Astrocyte (in vitro differentiated cells and primary cell): ENCODE measurements at regions not wholly inside any gene's neighbourhood (a gene's known extent, or its start where the extent isn't known, plus 50 kb on each side); places are given as distances from the start of the nearest gene placed in this dataset.

ENCODE experiments used
- DNase-seq: peaks from one replicate; pipeline ENCODE4 v3.0.0-alpha.2; 2010; ENCODE audit warnings: low read depth
- FAIRE-seq: peaks from 2 replicates; lab custom pipeline; 2011; peaks lifted over from hg19 to GRCh38; lab: Jason Lieb, UNC
- H2AFZ ChIP-seq: 2 replicates; pipeline ENCODE4 v1.6.0; 2012; ENCODE audit warnings: low read depth, low read length, inconsistent platforms
- H3K27ac ChIP-seq: 2 replicates; pipeline ENCODE4 v1.5.1; 2011; ENCODE audit warnings: low read depth, low read length, inconsistent platforms
- H3K27me3 ChIP-seq: 2 replicates; pipeline ENCODE4 v1.6.0; 2011; ENCODE audit warnings: low read length, inconsistent platforms; ENCODE audit not compliant: insufficient read depth
- H3K36me3 ChIP-seq: 2 replicates; pipeline ENCODE4 v1.5.1; 2011; ENCODE audit warnings: low read length, inconsistent platforms; ENCODE audit not compliant: insufficient read depth
- H3K4me1 ChIP-seq: 2 replicates; pipeline ENCODE4 v1.5.1; 2011; ENCODE audit warnings: low read length, inconsistent platforms; ENCODE audit not compliant: insufficient read depth
- H3K4me2 ChIP-seq: 2 replicates; pipeline ENCODE4 v1.6.0; 2012; ENCODE audit warnings: low read length, inconsistent platforms
- H3K4me3 ChIP-seq: 2 replicates; pipeline ENCODE4 v1.5.1; 2011; ENCODE audit warnings: low read depth, mild to moderate bottlenecking, low read length, inconsistent platforms; ENCODE audit not compliant: insufficient read depth
- H3K79me2 ChIP-seq: 2 replicates; pipeline ENCODE4 v1.6.0; 2012; ENCODE audit warnings: mild to moderate bottlenecking, low read length, inconsistent platforms; ENCODE audit not compliant: insufficient read depth
- H3K9ac ChIP-seq: 2 replicates; pipeline ENCODE4 v1.6.0; 2012; ENCODE audit warnings: mild to moderate bottlenecking, low read length, inconsistent platforms
- H3K9me3 ChIP-seq: 2 replicates; pipeline ENCODE4 v1.5.1; 2012; ENCODE audit warnings: low read depth, mild to moderate bottlenecking, low read length, inconsistent platforms; ENCODE audit not compliant: insufficient read depth
- H4K20me1 ChIP-seq: 2 replicates; pipeline ENCODE4 v1.6.0; 2012; ENCODE audit warnings: low read length, inconsistent platforms; ENCODE audit not compliant: insufficient read depth
- H3K27ac Mint-ChIP-seq: one replicate; pipeline ENCODE4 v1.8.0; 2021; ENCODE audit warnings: mild to moderate bottlenecking, mixed read lengths; ENCODE audit not compliant: unreplicated experiment
- H3K27me3 Mint-ChIP-seq: one replicate; pipeline ENCODE4 v1.8.0; 2021; ENCODE audit warnings: low read depth, mixed read lengths; ENCODE audit not compliant: unreplicated experiment
- H3K36me3 Mint-ChIP-seq: one replicate; pipeline ENCODE4 v1.8.0; 2021; ENCODE audit warnings: low read depth, mixed read lengths; ENCODE audit not compliant: unreplicated experiment
- H3K4me1 Mint-ChIP-seq: one replicate; pipeline ENCODE4 v1.8.0; 2021; ENCODE audit warnings: low read depth, mixed read lengths; ENCODE audit not compliant: unreplicated experiment
- H3K4me3 Mint-ChIP-seq: one replicate; pipeline ENCODE4 v1.8.0; 2021; ENCODE audit warnings: mild to moderate bottlenecking, moderate library complexity, mixed read lengths; ENCODE audit not compliant: unreplicated experiment
- H3K9me3 Mint-ChIP-seq: one replicate; pipeline ENCODE4 v1.8.0; 2021; ENCODE audit warnings: mild to moderate bottlenecking, mixed read lengths; ENCODE audit not compliant: unreplicated experiment
- CTCF ChIP-seq: IDR thresholded peaks from 2 replicates; pipeline ENCODE4 v1.5.1; 2011; ENCODE audit warnings: low read depth, mild to moderate bottlenecking, inconsistent platforms, low read length, moderate library complexity; ENCODE audit not compliant: insufficient read depth
- EZH2 ChIP-seq: IDR thresholded peaks from 2 replicates; pipeline ENCODE4 v1.6.1; 2012; ENCODE audit warnings: mild to moderate bottlenecking, low read length, inconsistent platforms; ENCODE audit not compliant: insufficient read depth

GRCh38 chr12:60616400-60616799 is 1020.6 kb downstream of the SLC16A7 start:
- Mint-ChIP-seq H3K27ac (no peak overlapping the region), H3K27me3 (no peaks in the 10 kb centered on the region), H3K9me3 (peaks cover 7% of the 10 kb centered on the region), H3K4me1 (no peaks in the 10 kb centered on the region), H3K36me3 (no peaks in the 10 kb centered on the region), H3K4me3 (no peak overlapping the region)
- Histone ChIP-seq H3K9me3 (peaks cover 27% of the 10 kb centered on the region), H3K36me3 (no peaks in the 10 kb centered on the region), H3K4me2 (no peak overlapping the region), H3K27me3 (no peaks in the 10 kb centered on the region), H3K79me2 (no peaks in the 10 kb centered on the region), H3K27ac (no peak overlapping the region), H3K9ac (no peak overlapping the region), H3K4me1 (no peaks in the 10 kb centered on the region), H3K4me3 (no peak overlapping the region), H4K20me1 (no peaks in the 10 kb centered on the region), H2AFZ (no peak overlapping the region)
- TF ChIP-seq CTCF (no peak), EZH2 (no peak)
- FAIRE-seq = no peak
- DNase-seq = no peak

GRCh38 chr12:60630796-60631195 is 1035.0 kb downstream of the SLC16A7 start:
- no peaks in the 10 kb centered on the region for H3K27me3 Mint-ChIP-seq
- FAIRE-seq (no peak), DNase-seq (no peak)
- Histone ChIP-seq H3K4me1 (no peaks in the 10 kb centered on the region), H3K27me3 (no peaks in the 10 kb centered on the region), H4K20me1 (no peaks in the 10 kb centered on the region), H3K4me2 (no peak overlapping the region), H3K79me2 (no peaks in the 10 kb centered on the region), H3K4me3 (no peak overlapping the region), H3K36me3 (no peaks in the 10 kb centered on the region), H3K9ac (no peak overlapping the region), H3K9me3 (no peaks in the 10 kb centered on the region), H3K27ac (no peak overlapping the region), H2AFZ (no peak overlapping the region)
- H3K36me3 Mint-ChIP-seq = no peaks in the 10 kb centered on the region
- TF ChIP-seq EZH2 (no peak), CTCF (no peak)
- H3K4me1 Mint-ChIP-seq = no peaks in the 10 kb centered on the region
- no peak overlapping the region for H3K27ac Mint-ChIP-seq
- no peaks in the 10 kb centered on the region for H3K9me3 Mint-ChIP-seq
- no peak overlapping the region for H3K4me3 Mint-ChIP-seq

GRCh38 chr12:60644076-60644475 is 1048.2 kb downstream of the SLC16A7 start:
- TF ChIP-seq EZH2 = no peak
- no peak for TF ChIP-seq CTCF
- H3K36me3 Mint-ChIP-seq = no peaks in the 10 kb centered on the region
- FAIRE-seq (no peak), DNase-seq (no peak)
- Histone ChIP-seq H3K36me3 (no peaks in the 10 kb centered on the region), H3K9ac (no peak overlapping the region), H3K27ac (no peak overlapping the region), H3K4me1 (no peaks in the 10 kb centered on the region), H3K9me3 (peaks cover 3% of the 10 kb centered on the region), H4K20me1 (no peaks in the 10 kb centered on the region), H3K79me2 (no peaks in the 10 kb centered on the region), H3K27me3 (no peaks in the 10 kb centered on the region), H2AFZ (no peak overlapping the region), H3K4me3 (no peak overlapping the region), H3K4me2 (no peak overlapping the region)
- no peak overlapping the region for H3K27ac Mint-ChIP-seq
- peaks cover 20% of the 10 kb centered on the region for H3K9me3 Mint-ChIP-seq
- H3K4me1 Mint-ChIP-seq = no peaks in the 10 kb centered on the region
- H3K4me3 Mint-ChIP-seq = no peak overlapping the region
- no peaks in the 10 kb centered on the region for H3K27me3 Mint-ChIP-seq
